NCI-H2196 (cell line): ENCODE measurements at regions not wholly inside any gene's neighbourhood (a gene's known extent, or its start where the extent isn't known, plus 50 kb on each side); places are given as distances from the start of the nearest gene placed in this dataset.

Experiments
- DNase-seq: peaks from one replicate; lab custom pipeline; 2025; ENCODE audit not compliant: unreplicated experiment; lab: John Stamatoyannopoulos, UW

GRCh38 chr3:20353286-20353685, 167.3 kb upstream of the SGO1 start:
- no peak for DNase-seq

GRCh38 chr3:20352546-20353179, 166.7 kb upstream of the SGO1 start:
- no peak for DNase-seq

- DNase-seq: no peak
These were observed 164.4 kb upstream of the SGO1 start for GRCh38 chr3:20350449-20350848.

GRCh38 chr3:20346916-20347315, 160.9 kb upstream of the SGO1 start:
- DNase-seq: no peak

GRCh38 chr3:20346369-20346768, 160.4 kb upstream of the SGO1 start:
- no peak for DNase-seq

- DNase-seq: no peak
These were observed 158.5 kb upstream of the SGO1 start for GRCh38 chr3:20344400-20344959.

- DNase-seq: no peak
These were observed 157.8 kb upstream of the SGO1 start for GRCh38 chr3:20343790-20344189.

- DNase-seq: peak; percentile 1
These were observed 154.4 kb upstream of the SGO1 start for GRCh38 chr3:20340324-20340928.

GRCh38 chr3:20336572-20336971, 150.6 kb upstream of the SGO1 start:
- DNase-seq: no peak

GRCh38 chr3:20334842-20335241, 148.8 kb upstream of the SGO1 start:
- no peak for DNase-seq

- no peak for DNase-seq
These were observed 141.9 kb upstream of the SGO1 start for GRCh38 chr3:20327889-20328288.

- DNase-seq: no peak
These were observed 140.5 kb upstream of the SGO1 start for GRCh38 chr3:20326541-20326940.

GRCh38 chr3:20325563-20325962, 139.6 kb upstream of the SGO1 start:
- DNase-seq: no peak

GRCh38 chr3:20324664-20325478, 138.9 kb upstream of the SGO1 start:
- no peak for DNase-seq

GRCh38 chr3:20323307-20323927, 137.4 kb upstream of the SGO1 start:
- DNase-seq: no peak

- no peak for DNase-seq
These were observed 136.1 kb upstream of the SGO1 start for GRCh38 chr3:20322085-20322484.

GRCh38 chr3:20321391-20322047, 135.5 kb upstream of the SGO1 start:
- no peak for DNase-seq

- no peak for DNase-seq
These were observed 134.5 kb upstream of the SGO1 start for GRCh38 chr3:20320489-20320888.

- no peak for DNase-seq
These were observed 133.5 kb upstream of the SGO1 start for GRCh38 chr3:20319551-20319950.

- no peak for DNase-seq
These were observed 131.6 kb upstream of the SGO1 start for GRCh38 chr3:20317616-20318015.

- no peak for DNase-seq
These were observed 130.2 kb upstream of the SGO1 start for GRCh38 chr3:20316238-20316637.
